Spleen (tissue), 7 donors: ENCODE measurements at regions not wholly inside any gene's neighbourhood (a gene's known extent, or its start where the extent isn't known, plus 50 kb on each side); places are given as distances from the start of the nearest gene placed in this dataset.

Experiments
- POLR2A ChIP-seq, 3 donors: fragments of 450-650 bp; IDR thresholded peaks; one replicate each; pipeline ENCODE4 v1.5.1; 2017; ENCODE audit warnings: antibody characterized with exemption in 3 of 3, mild to moderate bottlenecking in 1 of 3
- POLR2AphosphoS5 ChIP-seq, 3 donors: sonication (generic); formaldehyde crosslinking; IDR thresholded peaks; one replicate each; pipeline ENCODE4 v1.5.1; 2017; ENCODE audit warnings: antibody characterized with exemption in 3 of 3
- TF ChIP-seq, protein P1 (sequence below), 11 experiments: fragments of 200-600 bp in 7 of 11; fragments of 450-650 bp in 4 of 11; sonication (generic) in 4 of 11; IDR thresholded peaks in 8 of 11; conservative IDR thresholded peaks in 3 of 11; 1 replicate in 7 of 11; 2 replicates in 4 of 11; pipeline versions ENCODE4 v1.4.0 to v1.8.0; 2016 to 2021; ENCODE audit warnings: antibody characterized with exemption in 11 of 11, inconsistent platforms in 4 of 11, mild to moderate bottlenecking in 1 of 11
- donor health status: DM: no; HTN: no; CAD: no; lungs with moderate emphysema.
- donor health status: DM: no; HTN: no; CAD: no.
- donor health status: DM: no; HTN: no; CAD: no.

DNA sequence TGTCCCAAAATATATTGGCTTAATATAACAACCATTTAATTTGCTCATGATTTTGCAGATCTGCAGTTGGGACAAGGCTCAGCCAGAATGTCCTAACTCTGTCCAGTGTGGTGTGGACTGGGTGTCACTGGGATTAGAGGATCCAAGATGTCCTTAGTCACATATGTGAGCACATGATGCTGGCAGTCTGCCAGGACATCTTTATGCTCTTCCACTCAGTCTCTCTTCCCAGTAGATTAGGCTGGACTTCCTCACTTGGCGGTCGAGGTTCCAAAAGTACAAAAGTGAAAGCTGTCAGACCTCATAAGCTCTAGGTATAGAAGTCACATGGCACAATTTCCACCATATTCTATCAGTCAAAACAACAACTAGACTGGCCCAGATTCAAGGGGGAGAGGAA, 167.9 kb upstream of the NTF3 start:
- TF ChIP-seq, protein P1, sequence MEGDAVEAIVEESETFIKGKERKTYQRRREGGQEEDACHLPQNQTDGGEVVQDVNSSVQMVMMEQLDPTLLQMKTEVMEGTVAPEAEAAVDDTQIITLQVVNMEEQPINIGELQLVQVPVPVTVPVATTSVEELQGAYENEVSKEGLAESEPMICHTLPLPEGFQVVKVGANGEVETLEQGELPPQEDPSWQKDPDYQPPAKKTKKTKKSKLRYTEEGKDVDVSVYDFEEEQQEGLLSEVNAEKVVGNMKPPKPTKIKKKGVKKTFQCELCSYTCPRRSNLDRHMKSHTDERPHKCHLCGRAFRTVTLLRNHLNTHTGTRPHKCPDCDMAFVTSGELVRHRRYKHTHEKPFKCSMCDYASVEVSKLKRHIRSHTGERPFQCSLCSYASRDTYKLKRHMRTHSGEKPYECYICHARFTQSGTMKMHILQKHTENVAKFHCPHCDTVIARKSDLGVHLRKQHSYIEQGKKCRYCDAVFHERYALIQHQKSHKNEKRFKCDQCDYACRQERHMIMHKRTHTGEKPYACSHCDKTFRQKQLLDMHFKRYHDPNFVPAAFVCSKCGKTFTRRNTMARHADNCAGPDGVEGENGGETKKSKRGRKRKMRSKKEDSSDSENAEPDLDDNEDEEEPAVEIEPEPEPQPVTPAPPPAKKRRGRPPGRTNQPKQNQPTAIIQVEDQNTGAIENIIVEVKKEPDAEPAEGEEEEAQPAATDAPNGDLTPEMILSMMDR (IDR thresholded peaks at IDR 0.05 in 8 of 11, conservative IDR thresholded peaks at IDR 0.05 in 3 of 11): no peak
- TF ChIP-seq POLR2A (IDR thresholded peaks at IDR 0.05) (no peak), POLR2AphosphoS5 (IDR thresholded peaks at IDR 0.05) (no peak)
